GM23338 (cell line): ENCODE measurements at regions not wholly inside any gene's neighbourhood (a gene's known extent, or its start where the extent isn't known, plus 50 kb on each side); places are given as distances from the start of the nearest gene placed in this dataset.

ENCODE experiments used
- ATAC-seq: fragments of 200-7000 bp; cut with Tn5 transposase; 3 replicates; pipeline ENCODE4 v1.9.1; 2020
- DNase-seq: peaks from one replicate; pipeline ENCODE4 v3.0.0-alpha.2; 2015; ENCODE audit warnings: low spot score
- H2AFZ ChIP-seq: fragments of 200-600 bp; sonication (generic); 2 replicates; pipeline ENCODE4 v1.8.0; 2016; ENCODE audit warnings: antibody characterized with exemption, mild to moderate bottlenecking, moderate library complexity
- H3F3A ChIP-seq: fragments of 200-600 bp; sonication (generic); replicated peaks from 2 replicates; pipeline ENCODE4 v1.8.0; 2017; ENCODE audit warnings: antibody characterized with exemption, mixed run types, low read depth
- H3K27ac ChIP-seq: fragments of 200-600 bp; sonication (generic); 2 replicates; pipeline ENCODE4 v1.6.1; 2016; ENCODE audit warnings: low read depth
- H3K27me3 ChIP-seq: fragments of 200-600 bp; sonication (generic); 2 replicates; pipeline ENCODE4 v1.8.0; 2016; ENCODE audit warnings: mild to moderate bottlenecking, mixed run types, moderate library complexity; ENCODE audit not compliant: insufficient read depth
- H3K36me3 ChIP-seq: fragments of 200-600 bp; sonication (generic); 2 replicates; pipeline ENCODE4 v1.8.0; 2016; ENCODE audit warnings: mild to moderate bottlenecking; ENCODE audit not compliant: insufficient read depth
- H3K4me1 ChIP-seq: fragments of 200-600 bp; sonication (generic); 2 replicates; pipeline ENCODE4 v1.8.0; 2016; ENCODE audit warnings: mild to moderate bottlenecking, moderate library complexity; ENCODE audit not compliant: insufficient read depth
- H3K4me2 ChIP-seq: fragments of 200-600 bp; sonication (generic); 2 replicates; pipeline ENCODE4 v1.7.1; 2017; ENCODE audit warnings: mixed run types
- H3K4me3 ChIP-seq: fragments of 200-600 bp; sonication (generic); 2 replicates; pipeline ENCODE4 v1.6.1; 2016; ENCODE audit warnings: mixed run types
- H3K79me2 ChIP-seq: fragments of 200-600 bp; sonication (generic); replicated peaks from 2 replicates; pipeline ENCODE4 v1.8.0; 2017; ENCODE audit warnings: mild to moderate bottlenecking; ENCODE audit not compliant: insufficient read depth
- H3K9me2 ChIP-seq: fragments of 200-600 bp; sonication (generic); 2 replicates; pipeline ENCODE4 v1.8.0; 2017; ENCODE audit not compliant: insufficient read depth
- H4K20me1 ChIP-seq: fragments of 200-600 bp; sonication (generic); replicated peaks from 2 replicates; pipeline ENCODE4 v1.8.0; 2017; ENCODE audit warnings: mild to moderate bottlenecking; ENCODE audit not compliant: insufficient read depth
- H3K27ac Mint-ChIP-seq: 2 replicates; pipeline ENCODE4 v1.8.0; 2020; ENCODE audit warnings: inconsistent platforms, mild to moderate bottlenecking, moderate library complexity, mixed read lengths
- H3K27me3 Mint-ChIP-seq: 3 replicates; pipeline ENCODE4 v1.8.0; 2022; ENCODE audit warnings: low read depth, mild to moderate bottlenecking, moderate library complexity, mixed read lengths, inconsistent platforms; ENCODE audit not compliant: insufficient read depth, poor library complexity
- H3K36me3 Mint-ChIP-seq: 3 replicates; pipeline ENCODE4 v1.8.0; 2021; ENCODE audit warnings: low read depth, mild to moderate bottlenecking, inconsistent platforms, moderate library complexity, mixed read lengths
- H3K4me1 Mint-ChIP-seq: 3 replicates; pipeline ENCODE4 v1.8.0; 2020; ENCODE audit warnings: mild to moderate bottlenecking, inconsistent platforms, mixed read lengths
- H3K4me3 Mint-ChIP-seq: 3 replicates; pipeline ENCODE4 v1.8.0; 2021; ENCODE audit warnings: moderate library complexity, mild to moderate bottlenecking, inconsistent platforms, mixed read lengths
- H3K9me3 Mint-ChIP-seq: 3 replicates; pipeline ENCODE4 v1.8.0; 2020; ENCODE audit warnings: moderate library complexity, mild to moderate bottlenecking, inconsistent platforms, mixed read lengths
- EZH2 ChIP-seq: fragments of 200-600 bp; sonication (generic); IDR thresholded peaks from one replicate; pipeline ENCODE4 v1.8.0; 2017; ENCODE audit warnings: antibody characterized with exemption, mild to moderate bottlenecking, low read depth; ENCODE audit not compliant: unreplicated experiment
- EZH2phosphoT487 ChIP-seq: fragments of 200-600 bp; sonication (generic); IDR thresholded peaks from one replicate; pipeline ENCODE4 v1.8.1; 2018; ENCODE audit warnings: antibody characterized with exemption; ENCODE audit not compliant: unreplicated experiment
- JUNB ChIP-seq: IDR thresholded peaks from one replicate; pipeline ENCODE4 v1.6.1; 2016; ENCODE audit warnings: antibody characterized with exemption; ENCODE audit not compliant: unreplicated experiment
- NANOG ChIP-seq: IDR thresholded peaks from 2 replicates; pipeline ENCODE4 v1.6.1; 2016; ENCODE audit warnings: antibody characterized with exemption, borderline replicate concordance
- STAT1 ChIP-seq: IDR thresholded peaks from one replicate; pipeline ENCODE4 v1.6.1; 2016; ENCODE audit warnings: antibody characterized with exemption; ENCODE audit not compliant: unreplicated experiment
- ZNF462 ChIP-seq: fragments of 250-450 bp; sonication (Bioruptor Pico); IDR thresholded peaks from 2 replicates; pipeline ENCODE4 v1.5.0; 2020; ENCODE audit warnings: mild to moderate bottlenecking, moderate library complexity
- TF ChIP-seq, protein P1 (sequence below), 2 experiments: fragments of 200-600 bp in 1 of 2; sonication (generic) in 1 of 2; conservative IDR thresholded peaks; 2 replicates each; pipeline versions ENCODE4 v1.5.1 to v1.6.1; 2016 to 2017; ENCODE audit warnings: antibody characterized with exemption in 2 of 2, low read depth in 2 of 2, mild to moderate bottlenecking in 2 of 2, moderate library complexity in 1 of 2

- peaks cover 4% of the 10 kb centered on the region; the same call in 2 of the 3 replicates for H3K9me3 Mint-ChIP-seq
These were observed 1064.4 kb downstream of the NCAM2 start for GRCh38 chr21:22062472-22063139.

More at GRCh38 chr21:22062472-22063139, 1064.4 kb downstream of the NCAM2 start:
- no peaks in the 10 kb centered on the region for H3F3A ChIP-seq
- peaks cover 4% of the 10 kb centered on the region; the same call in 1 of the 3 replicates for H3K4me1 Mint-ChIP-seq
- H3K4me2 ChIP-seq: no peak overlapping the region
- H3K79me2 ChIP-seq: no peaks in the 10 kb centered on the region
- no peak overlapping the region for H3K27ac Mint-ChIP-seq
- H3K4me3 Mint-ChIP-seq: no peak overlapping the region
- no peaks in the 10 kb centered on the region for H3K9me2 ChIP-seq
- TF ChIP-seq, protein P1, sequence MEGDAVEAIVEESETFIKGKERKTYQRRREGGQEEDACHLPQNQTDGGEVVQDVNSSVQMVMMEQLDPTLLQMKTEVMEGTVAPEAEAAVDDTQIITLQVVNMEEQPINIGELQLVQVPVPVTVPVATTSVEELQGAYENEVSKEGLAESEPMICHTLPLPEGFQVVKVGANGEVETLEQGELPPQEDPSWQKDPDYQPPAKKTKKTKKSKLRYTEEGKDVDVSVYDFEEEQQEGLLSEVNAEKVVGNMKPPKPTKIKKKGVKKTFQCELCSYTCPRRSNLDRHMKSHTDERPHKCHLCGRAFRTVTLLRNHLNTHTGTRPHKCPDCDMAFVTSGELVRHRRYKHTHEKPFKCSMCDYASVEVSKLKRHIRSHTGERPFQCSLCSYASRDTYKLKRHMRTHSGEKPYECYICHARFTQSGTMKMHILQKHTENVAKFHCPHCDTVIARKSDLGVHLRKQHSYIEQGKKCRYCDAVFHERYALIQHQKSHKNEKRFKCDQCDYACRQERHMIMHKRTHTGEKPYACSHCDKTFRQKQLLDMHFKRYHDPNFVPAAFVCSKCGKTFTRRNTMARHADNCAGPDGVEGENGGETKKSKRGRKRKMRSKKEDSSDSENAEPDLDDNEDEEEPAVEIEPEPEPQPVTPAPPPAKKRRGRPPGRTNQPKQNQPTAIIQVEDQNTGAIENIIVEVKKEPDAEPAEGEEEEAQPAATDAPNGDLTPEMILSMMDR (conservative IDR thresholded peaks at IDR 0.05; ENCODE audit: low read depth in 2 of 2): no peak
- TF ChIP-seq EZH2phosphoT487 (no peak), STAT1 (no peak), ZNF462 (CRISPR knock-in tag) (no peak), JUNB (no peak), EZH2 (no peak), NANOG (no peak)
- no peaks in the 10 kb centered on the region for H4K20me1 ChIP-seq
- no peak for ATAC-seq
- no peaks in the 10 kb centered on the region for H3K36me3 ChIP-seq
- no peaks in the 10 kb centered on the region for H3K27me3 ChIP-seq
- DNase-seq: peak; percentile 1
- H3K4me1 ChIP-seq: no peaks in the 10 kb centered on the region
- no peak overlapping the region for H3K27ac ChIP-seq
- H3K36me3 Mint-ChIP-seq: no peaks in the 10 kb centered on the region
- no peak overlapping the region for H3K4me3 ChIP-seq
- H2AFZ ChIP-seq: no peak overlapping the region
- peaks cover 2% of the 10 kb centered on the region for H3K27me3 Mint-ChIP-seq
